RPMI7951 (cell line): ENCODE measurements at regions not wholly inside any gene's neighbourhood (a gene's known extent, or its start where the extent isn't known, plus 50 kb on each side); places are given as distances from the start of the nearest gene placed in this dataset.

ENCODE experiments used
- DNase-seq: peaks from one replicate; pipeline ENCODE4 v3.0.0-alpha.2; 2012; ENCODE audit warnings: low read depth

DNA sequence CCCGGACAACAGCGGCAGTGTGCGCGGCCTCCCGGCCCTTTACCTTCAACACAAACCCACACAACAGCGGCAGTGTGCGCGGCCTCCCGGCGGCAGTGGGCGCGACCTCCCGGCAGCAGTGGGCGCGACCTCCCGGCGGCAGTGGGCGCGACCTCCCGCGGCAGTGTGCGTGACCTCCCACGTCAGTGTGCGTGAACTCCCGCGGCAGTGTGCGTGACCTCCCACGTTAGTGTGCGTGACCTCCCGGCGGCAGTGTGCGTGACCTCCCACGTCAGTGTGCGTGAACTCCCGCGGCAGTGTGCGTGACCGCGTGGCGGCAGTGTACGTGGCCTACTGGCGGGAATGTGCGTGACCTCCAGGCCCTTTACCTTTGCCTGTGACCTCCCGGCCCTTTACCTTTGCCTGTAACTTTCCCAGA lies 576.6 kb upstream of the FRG1 start:
- no peak for DNase-seq

DNA sequence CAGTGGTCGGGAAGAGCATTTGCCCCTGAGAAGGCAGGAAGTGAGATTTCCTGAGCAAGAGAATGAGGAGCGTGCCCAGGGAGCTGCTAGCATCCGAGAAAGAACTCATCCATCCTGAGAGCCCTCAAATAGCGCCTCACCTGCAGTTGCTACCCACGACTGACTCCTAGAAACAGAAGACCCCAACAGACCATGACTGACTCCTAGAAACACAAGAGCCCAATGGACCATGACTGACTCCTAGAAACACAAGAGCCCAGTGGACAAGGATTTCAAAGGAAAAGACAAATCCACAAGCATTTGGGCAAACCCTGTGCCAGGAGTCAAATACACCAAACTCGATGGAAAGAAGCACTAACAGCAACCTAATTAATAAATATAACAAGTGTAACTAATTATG lies 575.2 kb upstream of the FRG1 start:
- no peak for DNase-seq

DNA sequence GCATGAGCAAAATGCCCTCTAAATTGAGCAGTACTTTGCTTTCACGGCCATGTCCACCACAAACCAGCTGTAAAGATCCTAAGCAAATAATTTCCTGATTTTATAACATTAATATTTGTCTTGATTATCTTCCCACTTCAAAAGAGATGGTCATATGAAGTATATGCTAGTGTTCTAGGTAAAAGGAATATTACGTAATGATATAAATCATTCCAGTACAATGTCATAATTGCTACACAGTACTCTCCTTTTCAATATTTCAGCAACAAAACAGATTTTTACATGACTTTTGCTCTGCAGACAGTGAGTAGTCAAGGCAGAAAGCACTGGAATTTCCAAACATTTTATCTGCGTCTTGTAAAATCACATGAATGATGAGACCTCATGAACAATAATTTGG lies 572.8 kb upstream of the FRG1 start:
- DNase-seq: no peak

DNA sequence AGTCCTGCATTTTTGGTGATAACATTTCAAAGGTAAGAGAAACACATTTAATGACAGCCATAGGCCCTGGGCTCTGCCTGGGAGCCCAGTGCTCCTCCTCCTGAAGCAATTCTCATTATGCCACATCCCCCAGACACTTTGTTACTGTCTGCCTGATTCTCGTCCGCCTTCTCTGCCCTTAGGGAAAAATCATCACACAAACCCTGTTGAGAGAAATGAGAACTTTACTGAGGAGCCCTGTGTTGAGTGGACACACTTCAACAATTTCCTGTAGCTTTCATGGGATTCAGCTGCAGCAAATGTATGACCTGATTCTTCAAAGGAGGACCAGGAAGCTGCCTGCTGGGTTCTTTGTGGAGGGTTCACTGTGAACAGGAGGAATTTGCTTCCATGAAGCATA lies 566.5 kb upstream of the FRG1 start:
- no peak for DNase-seq

DNA sequence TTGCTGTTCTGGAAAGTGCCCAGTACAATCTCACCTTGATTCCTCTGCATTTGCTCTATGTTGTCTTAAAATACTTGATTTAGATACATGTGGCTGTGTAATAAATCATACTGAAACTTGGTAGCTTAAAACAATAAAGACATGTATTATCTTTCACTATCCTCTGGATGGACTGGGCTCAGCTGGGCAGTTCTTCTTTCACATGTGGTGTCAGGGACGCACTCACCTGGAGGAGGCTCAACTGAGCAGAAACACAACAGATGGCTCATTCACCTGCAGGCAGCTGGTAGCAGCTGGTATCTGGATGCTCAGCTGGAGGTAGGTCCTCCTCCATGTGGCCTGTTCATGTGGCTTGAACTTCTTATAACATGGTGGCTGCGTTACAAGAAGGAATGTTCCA lies 563.8 kb upstream of the FRG1 start:
- no peak for DNase-seq

DNA sequence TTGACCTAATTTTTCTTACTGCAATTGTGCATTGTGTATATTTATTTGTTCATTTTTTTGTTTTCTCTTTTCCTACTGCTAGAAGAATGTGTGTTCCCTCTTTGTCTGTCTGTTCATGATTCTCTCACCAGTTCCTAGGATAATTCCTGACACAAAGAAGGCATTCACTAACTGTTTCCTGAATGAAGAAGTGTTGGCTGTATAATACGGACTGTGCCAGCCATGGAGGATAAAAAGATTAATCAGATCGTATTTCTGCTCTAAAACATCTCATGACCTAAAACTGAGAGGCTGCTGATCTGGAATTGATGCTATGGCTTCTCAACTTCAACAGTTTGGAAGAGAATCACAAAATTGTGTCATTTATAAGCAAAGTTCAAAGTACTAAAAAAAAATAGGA lies 563.1 kb upstream of the FRG1 start:
- no peak for DNase-seq

DNA sequence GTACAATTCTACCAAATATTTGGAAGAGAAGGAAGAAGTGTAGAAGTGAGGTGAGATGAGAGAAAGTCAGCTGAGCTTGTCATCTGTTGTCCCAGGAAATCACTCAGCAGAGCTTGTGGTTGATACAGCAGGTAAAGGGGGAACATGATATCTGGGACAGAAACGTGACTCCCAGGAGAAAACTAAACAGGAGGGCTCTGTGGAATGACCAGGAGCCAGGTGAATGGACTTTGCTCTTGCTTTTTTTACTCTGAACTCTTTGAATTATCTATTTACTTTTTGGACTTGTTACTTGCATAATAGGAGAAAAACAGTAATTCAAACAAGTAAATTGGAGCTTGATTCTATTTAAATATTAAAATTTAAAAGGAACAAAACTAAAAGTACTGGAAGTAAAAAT lies 555.6 kb upstream of the FRG1 start:
- DNase-seq: no peak

DNA sequence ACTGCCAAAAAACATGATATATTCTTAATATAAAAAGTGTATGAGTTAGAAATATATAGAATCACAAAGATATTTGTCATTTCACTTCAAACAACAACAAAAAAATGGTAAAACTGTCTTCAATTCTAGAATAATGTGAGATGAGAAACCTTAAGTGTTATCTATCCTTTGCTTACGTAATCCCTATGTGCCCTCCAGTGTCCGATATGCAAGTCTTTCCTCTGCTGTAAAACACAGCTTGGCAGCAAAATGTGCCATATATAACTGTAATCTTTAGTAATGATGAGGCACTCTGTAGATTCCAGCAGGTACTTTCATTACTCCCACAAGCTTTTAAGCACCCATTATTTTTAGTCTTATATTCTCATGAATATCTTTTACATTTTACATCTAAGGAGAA lies 555.1 kb upstream of the FRG1 start:
- no peak for DNase-seq

DNA sequence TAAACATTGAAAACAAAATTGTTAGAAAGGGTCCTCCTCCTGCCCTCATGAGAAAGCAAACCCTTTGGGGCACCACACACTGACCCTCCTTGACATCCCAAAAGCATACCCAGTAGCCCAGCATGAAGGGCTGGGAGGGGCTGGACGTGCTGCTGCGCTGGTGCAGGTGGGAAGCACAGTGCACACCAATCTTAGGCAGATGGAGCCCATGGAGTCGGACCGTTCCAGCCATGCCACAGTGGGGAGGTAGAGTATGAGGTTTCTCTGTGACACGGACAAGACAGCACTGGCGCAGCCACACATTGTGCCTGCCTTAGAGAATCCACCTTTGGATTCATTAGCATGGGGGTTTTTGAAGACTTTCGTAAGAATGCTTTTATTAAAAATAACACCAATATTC lies 544.2 kb upstream of the FRG1 start:
- DNase-seq: no peak

DNA sequence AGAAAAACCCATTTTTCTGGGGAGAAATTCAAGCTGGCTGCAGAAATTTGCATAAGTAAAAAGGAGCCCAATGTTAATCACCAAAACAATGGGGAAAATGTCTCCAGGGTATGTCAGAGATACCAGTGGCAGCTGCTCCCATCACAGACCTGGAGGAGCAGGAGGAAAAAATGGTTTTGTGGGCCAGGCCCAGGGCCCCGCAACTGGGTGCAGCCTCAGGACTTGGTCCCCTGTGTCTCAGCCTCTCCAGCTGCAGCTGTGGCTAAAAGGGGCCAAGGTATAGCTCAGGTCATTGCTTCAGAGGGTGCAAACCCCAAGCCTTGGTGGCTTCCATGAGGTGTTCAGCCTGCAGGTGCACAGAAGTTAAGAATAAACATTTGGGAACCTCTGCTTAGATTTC lies 536.4 kb upstream of the FRG1 start:
- DNase-seq: no peak

DNA sequence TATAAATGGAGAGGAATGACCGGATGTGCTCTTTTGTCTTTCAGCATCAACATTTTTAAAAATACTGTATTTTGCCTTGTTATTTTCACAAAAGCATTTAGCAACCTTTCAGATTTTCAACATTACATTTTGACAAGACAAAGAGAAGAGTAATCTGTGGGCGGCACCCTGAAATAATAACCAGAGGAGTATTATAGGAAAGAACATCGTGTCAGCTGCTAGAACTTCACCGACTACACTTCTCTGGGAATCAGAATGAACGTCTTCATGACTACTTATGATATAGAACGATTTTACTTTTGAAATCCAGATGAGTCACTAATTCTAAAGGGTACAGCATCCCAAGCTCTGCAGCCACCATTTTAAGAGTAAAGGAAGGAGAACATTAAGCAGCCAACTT lies 531.5 kb upstream of the FRG1 start:
- DNase-seq: no peak

DNA sequence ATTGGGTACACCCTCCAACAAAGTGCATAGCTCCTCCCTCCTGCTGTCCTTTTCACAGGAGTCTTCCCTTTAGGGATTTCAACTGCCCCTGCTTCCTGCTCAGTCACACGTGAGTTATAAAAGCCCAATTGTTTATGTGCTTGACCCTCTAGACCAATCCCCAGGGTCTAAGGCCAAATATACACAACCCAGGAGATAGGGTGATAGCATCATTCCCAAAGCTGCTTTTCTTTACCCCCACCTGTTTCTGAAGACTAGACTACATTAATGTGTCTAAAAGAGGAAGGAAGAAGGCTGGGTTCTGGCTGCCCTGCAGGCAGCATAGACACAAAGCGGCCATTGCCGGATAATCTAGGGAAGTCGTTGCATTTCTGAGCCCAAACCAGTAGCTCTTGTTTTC lies 526.7 kb upstream of the FRG1 start:
- no peak for DNase-seq

DNA sequence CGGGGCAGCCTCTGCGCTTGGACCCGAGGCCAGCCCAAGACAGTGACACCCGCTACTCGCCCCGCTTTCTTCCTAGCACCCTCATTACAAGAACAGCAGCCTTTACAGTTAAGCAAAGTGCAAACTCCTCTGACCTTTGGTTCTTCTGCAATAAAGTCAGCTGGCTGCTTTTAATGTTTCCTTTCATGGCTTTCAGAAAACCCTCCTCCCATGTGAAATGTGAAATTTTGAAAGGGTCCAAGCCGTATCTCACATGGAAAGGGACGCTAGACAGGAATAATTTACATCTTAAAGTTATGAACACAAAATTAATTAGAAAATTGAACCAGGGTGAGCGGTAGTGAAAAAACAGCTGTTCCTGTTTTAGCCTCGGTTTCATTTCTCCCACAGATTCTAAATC lies 520.1 kb upstream of the FRG1 start:
- no peak for DNase-seq

DNA sequence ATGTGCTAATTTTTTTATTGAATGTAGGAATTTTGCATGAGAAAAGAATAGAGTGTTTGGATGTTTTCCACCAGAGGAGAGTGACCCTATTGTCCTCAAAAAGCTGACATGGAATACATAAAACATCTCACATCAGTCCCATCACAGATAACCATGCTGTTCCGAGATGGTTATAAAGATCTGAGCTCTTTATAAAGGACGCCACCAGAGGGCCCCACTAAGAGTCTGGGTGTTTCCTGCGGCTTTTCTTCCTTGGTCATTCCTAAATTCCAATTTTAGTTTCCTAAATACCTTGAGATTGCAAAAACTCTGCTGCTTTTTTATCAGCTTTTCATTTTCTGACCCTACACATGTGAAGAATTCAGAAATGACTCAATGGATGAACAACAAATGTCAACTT lies 504.5 kb upstream of the FRG1 start:
- no peak for DNase-seq

DNA sequence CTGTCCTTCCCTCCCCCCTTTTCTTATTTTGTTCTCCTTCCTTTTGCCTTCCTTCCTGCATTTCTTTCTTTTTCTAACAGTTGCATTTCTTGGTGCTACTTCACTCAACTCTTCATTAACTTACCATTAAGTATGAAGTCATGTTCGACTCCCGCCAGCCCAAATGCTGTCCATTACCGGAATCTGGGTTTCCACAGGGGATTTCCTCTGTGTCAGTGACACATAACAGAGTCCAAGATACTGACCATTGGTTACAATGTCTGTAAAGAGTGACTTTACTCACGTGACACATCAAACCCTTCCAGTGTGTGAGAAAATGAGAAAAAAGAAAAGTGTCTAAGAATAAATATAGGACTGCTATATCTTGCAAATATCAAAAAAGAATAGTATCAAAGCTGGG lies 500.0 kb upstream of the FRG1 start:
- DNase-seq: no peak

DNA sequence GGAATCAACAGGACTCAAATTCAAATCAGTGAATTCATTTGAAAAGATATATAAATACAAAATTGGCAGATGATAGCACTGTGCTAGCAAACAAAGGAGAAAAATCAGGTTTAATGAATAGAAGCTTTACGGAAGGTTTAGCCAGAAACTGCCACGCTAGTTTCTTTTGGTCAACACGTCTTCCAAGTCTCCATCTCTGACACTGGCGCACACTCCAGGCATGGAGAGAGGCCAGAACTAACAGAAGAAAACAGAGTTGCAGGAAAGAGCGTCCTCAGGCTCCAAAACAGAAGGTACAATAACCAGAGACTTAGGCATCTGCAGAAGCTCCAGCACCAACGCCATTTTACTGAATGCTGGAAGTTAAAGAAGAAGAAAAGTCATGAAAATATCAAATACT lies 497.3 kb upstream of the FRG1 start:
- no peak for DNase-seq

DNA sequence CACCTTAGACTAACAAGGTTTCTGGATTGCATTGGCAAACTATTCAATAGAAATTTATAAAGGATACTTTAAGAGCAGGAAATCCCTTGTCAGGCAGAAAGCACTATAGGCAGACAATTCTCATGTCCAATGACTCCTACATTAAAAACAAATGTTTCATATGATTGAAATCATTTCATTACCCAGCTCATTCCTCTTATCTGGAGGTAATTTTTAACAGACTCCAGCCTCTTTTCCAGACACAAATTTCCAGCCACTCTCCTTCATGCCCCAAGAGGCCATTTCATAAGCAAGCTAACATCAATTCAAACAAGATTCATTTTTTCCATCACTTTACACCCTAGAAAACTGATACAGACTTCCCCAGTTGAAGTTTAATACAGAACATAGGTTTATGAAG lies 495.1 kb upstream of the FRG1 start:
- no peak for DNase-seq

DNA sequence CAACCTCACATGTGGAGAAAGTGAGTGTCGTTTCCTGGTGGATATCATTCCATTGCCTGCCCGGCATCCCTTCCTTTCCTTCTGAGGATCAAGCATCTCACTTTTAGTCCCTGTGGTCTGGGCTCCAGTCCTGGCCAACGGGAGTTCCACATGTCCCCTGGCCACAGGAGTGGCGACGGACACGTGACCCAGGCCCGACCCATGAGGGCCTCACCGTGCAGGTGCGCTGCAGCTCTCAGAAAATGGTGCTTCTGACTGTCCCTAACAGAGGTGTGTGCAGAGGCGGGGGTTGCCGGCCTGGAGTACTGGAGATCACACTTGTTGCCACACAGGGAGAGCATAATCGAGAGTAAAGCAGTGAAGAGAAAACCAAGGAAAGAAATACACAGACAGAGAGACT lies 476.9 kb upstream of the FRG1 start:
- DNase-seq: no peak

DNA sequence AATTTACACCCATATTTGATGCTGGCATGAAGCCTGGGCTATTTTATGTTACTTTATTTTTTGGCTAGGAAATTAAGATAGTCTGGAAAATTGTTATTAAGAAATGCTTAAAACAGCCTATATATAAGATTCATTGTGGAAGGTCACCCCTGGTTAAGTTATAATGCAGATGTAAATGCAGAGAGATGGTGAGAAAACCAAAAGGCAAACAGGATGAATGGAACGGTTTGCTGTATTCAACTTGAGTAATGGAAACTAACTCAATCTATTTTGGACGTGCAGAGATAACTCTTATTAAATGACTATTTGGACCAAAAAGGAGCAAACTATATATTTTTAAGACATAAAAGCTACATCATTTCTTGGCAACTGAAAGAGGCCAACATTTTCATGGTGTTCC lies 446.3 kb upstream of the FRG1 start:
- no peak for DNase-seq

DNA sequence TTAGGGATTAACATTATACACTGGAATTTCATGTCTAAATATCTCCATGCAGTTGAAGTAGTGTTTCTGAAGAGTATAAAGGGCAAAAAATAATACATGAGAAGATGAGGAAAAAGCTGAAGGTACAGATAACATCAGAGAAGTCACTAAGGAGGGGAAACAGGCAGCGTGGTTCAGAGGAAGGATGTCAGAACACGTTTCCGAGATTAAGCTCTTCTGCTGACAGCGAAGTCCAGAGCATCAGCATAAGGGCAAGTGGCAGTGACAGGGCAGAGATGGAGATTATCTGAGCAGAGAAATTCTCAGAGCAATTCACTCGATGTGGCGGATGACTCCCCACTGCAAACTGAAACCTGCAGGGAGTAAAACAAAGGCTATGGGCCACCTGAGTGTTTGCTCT lies 443.2 kb upstream of the FRG1 start:
- no peak for DNase-seq

DNA sequence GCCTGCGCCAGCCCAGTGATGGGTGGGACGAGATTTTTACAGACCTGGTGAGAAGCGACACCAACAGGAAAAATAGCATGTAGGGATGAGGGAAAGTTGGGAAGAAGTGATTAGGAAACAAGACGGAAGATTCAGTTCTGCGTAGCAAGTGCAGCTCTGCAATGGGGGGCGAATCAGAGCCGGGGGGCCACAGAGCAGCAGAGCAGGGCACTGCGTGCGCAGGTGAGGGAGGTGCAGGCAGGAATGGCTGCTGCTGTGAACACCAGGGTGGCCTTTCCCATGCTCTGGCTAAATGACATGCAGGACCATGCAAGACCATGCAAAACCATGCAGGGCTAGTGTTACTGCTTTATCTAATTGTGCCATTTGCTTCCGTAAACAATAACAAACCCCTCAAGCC lies 442.7 kb upstream of the FRG1 start:
- no peak for DNase-seq

DNA sequence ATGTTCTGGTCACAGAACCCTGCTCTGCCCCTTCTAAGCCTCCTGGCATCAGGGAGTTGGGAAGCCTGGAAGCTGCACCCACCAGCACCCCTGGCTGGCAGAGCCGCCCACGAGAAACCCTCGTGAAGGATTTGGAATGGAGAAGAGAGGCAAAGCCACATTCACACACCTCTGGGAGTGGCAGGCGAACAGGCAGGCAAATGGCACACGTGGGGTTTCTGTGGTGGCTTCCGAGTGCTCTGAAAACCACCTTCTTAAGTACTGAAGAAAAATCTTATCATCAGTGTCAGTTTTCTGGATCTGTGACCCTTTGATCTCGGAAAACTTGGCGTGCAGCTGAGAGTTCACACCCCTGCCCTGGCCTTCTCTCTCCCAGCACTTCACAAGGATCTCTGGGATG lies 442.2 kb upstream of the FRG1 start:
- DNase-seq: no peak

DNA sequence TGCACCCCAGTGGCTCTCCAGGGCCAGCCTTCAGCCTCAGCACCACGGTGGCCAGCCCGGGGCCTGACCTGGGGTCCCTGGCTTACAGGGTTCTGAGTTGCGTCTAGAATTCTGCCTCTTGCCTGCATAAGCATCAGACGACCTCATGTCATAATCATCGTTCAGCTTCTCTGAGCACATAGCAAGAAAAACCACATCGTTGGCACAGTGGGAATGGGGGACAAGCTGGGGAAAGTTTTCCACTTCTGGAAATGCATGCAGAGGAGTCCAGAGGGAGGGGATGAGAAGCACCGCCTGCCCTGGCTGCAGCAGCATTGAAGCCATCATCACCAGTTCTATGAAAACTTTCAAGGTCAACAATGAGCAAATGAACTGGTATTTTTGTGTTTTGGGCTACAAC lies 441.0 kb upstream of the FRG1 start:
- no peak for DNase-seq

DNA sequence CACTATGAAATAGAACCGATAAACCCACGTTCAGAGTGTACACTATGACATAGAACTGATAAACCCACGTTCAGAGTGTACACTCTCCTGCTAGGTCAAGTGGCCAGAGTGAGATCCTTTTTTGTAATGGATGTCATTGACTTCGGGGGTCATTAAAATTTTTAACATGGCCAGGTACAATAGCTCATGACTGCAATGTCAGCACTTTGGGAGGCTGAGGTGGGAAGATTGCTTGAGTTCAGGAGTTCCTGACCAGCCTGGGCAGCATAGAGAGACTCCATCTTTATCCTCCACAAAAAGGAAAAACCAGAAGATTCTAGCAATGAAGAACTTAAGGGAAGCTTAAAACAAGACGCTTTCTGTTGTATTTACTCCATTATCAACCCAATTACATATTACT lies 439.7 kb upstream of the FRG1 start:
- no peak for DNase-seq

DNA sequence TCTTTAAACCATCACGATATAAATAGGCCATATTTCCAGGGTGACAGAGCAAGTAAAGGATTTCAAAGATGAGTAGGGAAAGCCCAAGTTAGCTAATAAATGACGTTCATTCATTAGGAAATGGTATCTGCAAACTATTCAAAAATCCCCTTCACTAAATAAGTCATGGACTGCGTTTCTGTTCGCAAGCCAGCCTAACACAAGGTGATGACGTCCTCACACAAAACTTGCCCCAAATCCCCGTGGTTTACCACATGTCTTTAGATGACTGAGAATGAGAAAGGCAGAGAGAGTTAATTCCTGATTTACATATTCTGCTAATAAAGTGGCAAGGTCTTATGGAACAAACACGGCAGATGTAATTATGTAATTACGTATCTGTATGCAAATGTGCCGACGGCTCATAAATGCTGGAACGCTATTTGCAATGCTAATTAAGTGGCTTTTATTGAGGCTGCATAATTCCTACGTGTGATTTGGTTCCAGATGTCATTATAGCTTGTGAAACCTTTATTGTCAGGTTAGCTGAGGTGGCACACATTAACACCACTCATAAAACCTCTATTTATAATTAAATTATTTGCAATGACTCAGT lies 437.7 kb upstream of the FRG1 start:
- DNase-seq: no peak
